ENCODE measurements at regions not wholly inside any gene's neighbourhood (a gene's known extent, or its start where the extent isn't known, plus 50 kb on each side); places are given as distances from the start of the nearest gene placed in this dataset.

DNA sequence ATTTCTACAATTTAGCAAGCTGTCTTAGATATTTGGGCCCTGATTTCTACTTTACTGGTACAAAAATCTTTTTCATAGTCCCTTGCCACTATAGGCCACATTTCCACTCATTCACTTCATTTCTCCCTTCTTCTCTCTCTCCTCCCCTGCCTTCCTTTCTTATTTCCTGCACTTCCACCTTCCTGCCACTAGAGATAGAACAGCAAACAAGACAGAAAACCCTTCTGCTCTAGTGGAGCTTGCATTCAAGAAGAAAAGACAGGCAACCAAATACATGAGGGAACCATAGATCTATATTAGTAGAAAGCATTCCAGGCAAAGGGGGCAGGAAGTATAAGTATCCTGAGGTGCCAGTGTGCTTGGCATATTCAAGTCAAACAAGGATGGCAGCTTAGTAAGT is 623.5 kb downstream of the FLRT2 start:
- Histone ChIP-seq H4K20me1 (ENCODE audit: control insufficient read depth, insufficient read depth, low read depth, low read length) (no peaks in the 10 kb centered on the region), H3K27ac (ENCODE audit: low read depth, low read length) (no peak overlapping the region), H3K27me3 (ENCODE audit: control insufficient read depth, low read length) (no peaks in the 10 kb centered on the region), H3K36me3 (ENCODE audit: control insufficient read depth, low read length) (no peaks in the 10 kb centered on the region), H3K4me2 (ENCODE audit: low read length) (no peak overlapping the region), H3F3A (ENCODE audit: control insufficient read depth, insufficient read depth) (no peaks in the 10 kb centered on the region), H3K4me1 (ENCODE audit: control insufficient read depth, low read length) (no peaks in the 10 kb centered on the region), H3K79me2 (ENCODE audit: control insufficient read depth, low read length) (no peaks in the 10 kb centered on the region), H3K9me2 (replicated peaks; ENCODE audit: control insufficient read depth, low read length) (no peaks in the 10 kb centered on the region), H3K9me3 (ENCODE audit: control insufficient read depth, insufficient read depth, low read length) (no peaks in the 10 kb centered on the region), H3K4me3 (ENCODE audit: low read length) (no peak overlapping the region)
- no peak for TF ChIP-seq EZH2phosphoT487 (IDR thresholded peaks at IDR 0.05; ENCODE audit: borderline replicate concordance, low read length)
- TF ChIP-seq, protein P1, sequence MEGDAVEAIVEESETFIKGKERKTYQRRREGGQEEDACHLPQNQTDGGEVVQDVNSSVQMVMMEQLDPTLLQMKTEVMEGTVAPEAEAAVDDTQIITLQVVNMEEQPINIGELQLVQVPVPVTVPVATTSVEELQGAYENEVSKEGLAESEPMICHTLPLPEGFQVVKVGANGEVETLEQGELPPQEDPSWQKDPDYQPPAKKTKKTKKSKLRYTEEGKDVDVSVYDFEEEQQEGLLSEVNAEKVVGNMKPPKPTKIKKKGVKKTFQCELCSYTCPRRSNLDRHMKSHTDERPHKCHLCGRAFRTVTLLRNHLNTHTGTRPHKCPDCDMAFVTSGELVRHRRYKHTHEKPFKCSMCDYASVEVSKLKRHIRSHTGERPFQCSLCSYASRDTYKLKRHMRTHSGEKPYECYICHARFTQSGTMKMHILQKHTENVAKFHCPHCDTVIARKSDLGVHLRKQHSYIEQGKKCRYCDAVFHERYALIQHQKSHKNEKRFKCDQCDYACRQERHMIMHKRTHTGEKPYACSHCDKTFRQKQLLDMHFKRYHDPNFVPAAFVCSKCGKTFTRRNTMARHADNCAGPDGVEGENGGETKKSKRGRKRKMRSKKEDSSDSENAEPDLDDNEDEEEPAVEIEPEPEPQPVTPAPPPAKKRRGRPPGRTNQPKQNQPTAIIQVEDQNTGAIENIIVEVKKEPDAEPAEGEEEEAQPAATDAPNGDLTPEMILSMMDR (IDR thresholded peaks at IDR 0.05; ENCODE audit: low read depth, low read length, poor library complexity, severe bottlenecking) = peak; percentile 42

DNA sequence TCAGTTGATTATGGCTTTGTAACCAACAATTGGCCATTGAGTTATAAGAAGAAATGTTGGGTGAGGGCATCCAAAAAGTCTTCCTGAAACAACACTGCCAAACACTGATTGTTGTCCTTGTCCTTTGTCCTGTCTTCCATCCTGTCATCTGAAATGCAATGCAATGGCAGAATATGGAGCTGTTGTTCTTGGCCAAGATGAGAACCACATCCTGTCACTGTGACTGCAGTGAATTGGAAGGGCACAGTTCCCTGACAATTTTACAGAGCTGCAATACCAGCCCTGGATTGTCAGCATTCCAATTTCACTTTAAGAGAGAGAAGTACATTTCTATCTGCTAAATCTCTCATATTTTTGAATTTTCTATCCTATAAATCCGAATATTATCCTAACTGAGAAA is 613.3 kb downstream of the FLRT2 start:
- no peaks in the 10 kb centered on the region for H3K79me2 ChIP-seq (ENCODE audit: control insufficient read depth, low read length)
- H3K36me3 ChIP-seq (ENCODE audit: control insufficient read depth, low read length) = no peaks in the 10 kb centered on the region
- H4K20me1 ChIP-seq (ENCODE audit: control insufficient read depth, insufficient read depth, low read depth, low read length) = no peaks in the 10 kb centered on the region
- H3K27me3 ChIP-seq (ENCODE audit: control insufficient read depth, low read length) = no peaks in the 10 kb centered on the region
- no peaks in the 10 kb centered on the region for H3K4me1 ChIP-seq (ENCODE audit: control insufficient read depth, low read length)
- H3K27ac ChIP-seq (ENCODE audit: low read depth, low read length) = no peak overlapping the region
- no peaks in the 10 kb centered on the region for H3K9me3 ChIP-seq (ENCODE audit: control insufficient read depth, insufficient read depth, low read length)
- TF ChIP-seq, protein P1 (IDR thresholded peaks at IDR 0.05; ENCODE audit: low read depth, low read length, poor library complexity, severe bottlenecking) = no peak
- no peak for TF ChIP-seq EZH2phosphoT487 (IDR thresholded peaks at IDR 0.05; ENCODE audit: borderline replicate concordance, low read length)
- H3F3A ChIP-seq (ENCODE audit: control insufficient read depth, insufficient read depth) = no peaks in the 10 kb centered on the region
- no peaks in the 10 kb centered on the region for H3K9me2 ChIP-seq (replicated peaks; ENCODE audit: control insufficient read depth, low read length)
- no peak overlapping the region for H3K4me3 ChIP-seq (ENCODE audit: low read length)
- no peak overlapping the region for H3K4me2 ChIP-seq (ENCODE audit: low read length)

DNA sequence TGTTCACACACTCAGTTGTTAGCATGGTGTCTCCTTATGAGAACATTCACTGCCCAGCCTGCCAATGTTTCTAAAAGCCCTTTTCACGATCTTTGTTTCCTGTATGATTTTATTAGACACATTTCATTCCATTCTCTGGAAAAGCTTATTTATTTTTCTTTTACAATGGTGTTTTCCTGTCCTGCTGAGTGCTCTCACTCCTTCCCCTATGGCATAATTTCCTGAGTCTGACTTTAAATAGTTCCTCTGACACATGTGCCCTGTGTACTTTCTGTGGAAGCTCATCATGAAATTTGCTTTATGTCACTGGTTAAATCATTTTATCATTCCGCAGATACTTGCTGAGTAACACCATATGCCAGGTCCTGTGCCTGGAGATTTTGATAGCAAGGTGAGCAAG is 612.0 kb downstream of the FLRT2 start:
- H3K79me2 ChIP-seq (ENCODE audit: control insufficient read depth, low read length) = no peaks in the 10 kb centered on the region
- no peak overlapping the region for H3K27ac ChIP-seq (ENCODE audit: low read depth, low read length)
- H3K27me3 ChIP-seq (ENCODE audit: control insufficient read depth, low read length) = no peaks in the 10 kb centered on the region
- H3K36me3 ChIP-seq (ENCODE audit: control insufficient read depth, low read length) = no peaks in the 10 kb centered on the region
- no peaks in the 10 kb centered on the region for H3F3A ChIP-seq (ENCODE audit: control insufficient read depth, insufficient read depth)
- no peaks in the 10 kb centered on the region for H3K9me3 ChIP-seq (ENCODE audit: control insufficient read depth, insufficient read depth, low read length)
- no peaks in the 10 kb centered on the region for H3K9me2 ChIP-seq (replicated peaks; ENCODE audit: control insufficient read depth, low read length)
- H4K20me1 ChIP-seq (ENCODE audit: control insufficient read depth, insufficient read depth, low read depth, low read length) = no peaks in the 10 kb centered on the region
- H3K4me3 ChIP-seq (ENCODE audit: low read length) = no peak overlapping the region
- no peak overlapping the region for H3K4me2 ChIP-seq (ENCODE audit: low read length)
- H3K4me1 ChIP-seq (ENCODE audit: control insufficient read depth, low read length) = no peaks in the 10 kb centered on the region
- no peak for TF ChIP-seq EZH2phosphoT487 (IDR thresholded peaks at IDR 0.05; ENCODE audit: borderline replicate concordance, low read length)
- TF ChIP-seq, protein P1 (IDR thresholded peaks at IDR 0.05; ENCODE audit: low read depth, low read length, poor library complexity, severe bottlenecking) = no peak

DNA sequence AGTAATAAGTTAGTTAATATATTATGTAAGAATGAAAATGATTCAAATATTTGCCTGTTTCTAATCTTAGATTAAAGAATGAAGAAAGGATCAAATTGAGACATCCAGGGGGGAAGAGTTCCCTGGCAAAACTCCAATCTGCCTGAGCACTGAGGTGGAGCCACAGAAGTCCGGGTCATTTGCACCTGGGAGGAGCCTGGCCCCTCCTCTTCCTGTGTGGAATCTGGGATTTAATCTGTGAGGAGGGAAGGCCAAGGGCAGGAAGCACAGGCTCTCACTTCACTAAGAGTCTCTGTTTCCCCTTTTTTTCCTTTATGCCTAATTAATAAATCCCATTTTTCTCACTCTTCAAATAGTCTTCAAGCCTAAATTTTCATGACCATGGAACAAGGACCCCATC is 599.5 kb downstream of the FLRT2 start:
- no peaks in the 10 kb centered on the region for H3K4me1 ChIP-seq (ENCODE audit: control insufficient read depth, low read length)
- no peaks in the 10 kb centered on the region for H3F3A ChIP-seq (ENCODE audit: control insufficient read depth, insufficient read depth)
- no peaks in the 10 kb centered on the region for H3K27me3 ChIP-seq (ENCODE audit: control insufficient read depth, low read length)
- no peak overlapping the region for H3K4me2 ChIP-seq (ENCODE audit: low read length)
- H3K9me3 ChIP-seq (ENCODE audit: control insufficient read depth, insufficient read depth, low read length) = no peaks in the 10 kb centered on the region
- no peak overlapping the region for H3K27ac ChIP-seq (ENCODE audit: low read depth, low read length)
- no peaks in the 10 kb centered on the region for H4K20me1 ChIP-seq (ENCODE audit: control insufficient read depth, insufficient read depth, low read depth, low read length)
- TF ChIP-seq, protein P1 (IDR thresholded peaks at IDR 0.05; ENCODE audit: low read depth, low read length, poor library complexity, severe bottlenecking) = no peak
- no peak for TF ChIP-seq EZH2phosphoT487 (IDR thresholded peaks at IDR 0.05; ENCODE audit: borderline replicate concordance, low read length)
- no peak overlapping the region for H3K4me3 ChIP-seq (ENCODE audit: low read length)
- H3K79me2 ChIP-seq (ENCODE audit: control insufficient read depth, low read length) = no peaks in the 10 kb centered on the region
- H3K36me3 ChIP-seq (ENCODE audit: control insufficient read depth, low read length) = no peaks in the 10 kb centered on the region
- H3K9me2 ChIP-seq (replicated peaks; ENCODE audit: control insufficient read depth, low read length) = no peaks in the 10 kb centered on the region
